Activated naive CD8-positive, alpha-beta T cell treated with anti-CD3 and anti-CD28 coated beads, Interleukin-2, amount 50 U/mL, for 24 hours (primary cell): ENCODE measurements at regions not wholly inside any gene's neighbourhood (a gene's known extent, or its start where the extent isn't known, plus 50 kb on each side); places are given as distances from the start of the nearest gene placed in this dataset.
A peak's percentile ranks its signal among the peaks of the same experiment; 100 is the strongest.

ENCODE experiments used
- ATAC-seq: fragments of 150-1000 bp; cut with Tn5 transposase; one replicate; pipeline ENCODE4 v1.10.0; 2021
- DNase-seq: peaks from one replicate; pipeline ENCODE4 v3.0.0; 2021
- H3K27ac Mint-ChIP-seq: one replicate; pipeline ENCODE4 v1.8.0; 2021; ENCODE audit warnings: mild to moderate bottlenecking, mixed read lengths
- H3K27me3 Mint-ChIP-seq: one replicate; pipeline ENCODE4 v1.8.0; 2021; ENCODE audit warnings: mixed read lengths
- H3K36me3 Mint-ChIP-seq: one replicate; pipeline ENCODE4 v1.8.0; 2021; ENCODE audit warnings: low read depth, mixed read lengths
- H3K4me1 Mint-ChIP-seq: one replicate; pipeline ENCODE4 v1.8.0; 2021; ENCODE audit warnings: mixed read lengths
- H3K4me3 Mint-ChIP-seq: one replicate; pipeline ENCODE4 v1.8.0; 2021; ENCODE audit warnings: mild to moderate bottlenecking, moderate library complexity, mixed read lengths
- H3K9me3 Mint-ChIP-seq: one replicate; pipeline ENCODE4 v1.8.0; 2021; ENCODE audit warnings: mixed read lengths

- H3K9me3 Mint-ChIP-seq = no peaks in the 10 kb centered on the region
- ATAC-seq (no peak), DNase-seq (no peak)
- H3K36me3 Mint-ChIP-seq = no peaks in the 10 kb centered on the region
- no peak overlapping the region for H3K4me3 Mint-ChIP-seq
- peaks cover 49% of the 10 kb centered on the region for H3K4me1 Mint-ChIP-seq
- H3K27me3 Mint-ChIP-seq = no peaks in the 10 kb centered on the region
- H3K27ac Mint-ChIP-seq = peak overlapping the region; percentile 12
Observed at GRCh38 chr12:132439333-132439904, 50.5 kb upstream of the FBRSL1 start.

GRCh38 chr12:132438726-132439125 lies 51.2 kb upstream of the FBRSL1 start:
- no peak overlapping the region for H3K27ac Mint-ChIP-seq
- DNase-seq = no peak
- peaks cover 44% of the 10 kb centered on the region for H3K4me1 Mint-ChIP-seq
- H3K27me3 Mint-ChIP-seq = no peaks in the 10 kb centered on the region
- H3K4me3 Mint-ChIP-seq = no peak overlapping the region
- no peaks in the 10 kb centered on the region for H3K9me3 Mint-ChIP-seq
- ATAC-seq = no peak
- H3K36me3 Mint-ChIP-seq = no peaks in the 10 kb centered on the region

GRCh38 chr12:132437943-132438700 lies 51.8 kb upstream of the FBRSL1 start:
- Mint-ChIP-seq H3K4me3 (peak overlapping the region; percentile 20), H3K4me1 (peaks cover 41% of the 10 kb centered on the region)
- DNase-seq = peak; percentile 35

GRCh38 chr12:132437252-132437932 lies 52.6 kb upstream of the FBRSL1 start:
- DNase-seq = no peak
- ATAC-seq = peak; percentile 37
- no peaks in the 10 kb centered on the region for H3K27me3 Mint-ChIP-seq
- H3K9me3 Mint-ChIP-seq = no peaks in the 10 kb centered on the region
- no peak overlapping the region for H3K4me3 Mint-ChIP-seq
- H3K4me1 Mint-ChIP-seq = peaks cover 41% of the 10 kb centered on the region
- H3K36me3 Mint-ChIP-seq = no peaks in the 10 kb centered on the region
- no peak overlapping the region for H3K27ac Mint-ChIP-seq

More at GRCh38 chr12:132437943-132438700, 51.8 kb upstream of the FBRSL1 start:
- H3K27ac Mint-ChIP-seq = no peak overlapping the region
- peak; percentile 56 for ATAC-seq
- no peaks in the 10 kb centered on the region for H3K27me3 Mint-ChIP-seq
- H3K36me3 Mint-ChIP-seq = no peaks in the 10 kb centered on the region
- no peaks in the 10 kb centered on the region for H3K9me3 Mint-ChIP-seq

- no peaks in the 10 kb centered on the region for H3K36me3 Mint-ChIP-seq
- no peak for ATAC-seq
- no peaks in the 10 kb centered on the region for H3K27me3 Mint-ChIP-seq
- no peak overlapping the region for H3K4me3 Mint-ChIP-seq
- H3K4me1 Mint-ChIP-seq = peaks cover 41% of the 10 kb centered on the region
- H3K9me3 Mint-ChIP-seq = no peaks in the 10 kb centered on the region
- H3K27ac Mint-ChIP-seq = no peak overlapping the region
- DNase-seq = no peak
Observed at GRCh38 chr12:132436791-132437251, 53.1 kb upstream of the FBRSL1 start.

GRCh38 chr12:132435486-132436187 lies 54.3 kb upstream of the FBRSL1 start:
- H3K36me3 Mint-ChIP-seq = no peaks in the 10 kb centered on the region
- H3K27ac Mint-ChIP-seq = no peak overlapping the region
- H3K27me3 Mint-ChIP-seq = no peaks in the 10 kb centered on the region
- DNase-seq (no peak), ATAC-seq (no peak)
- H3K9me3 Mint-ChIP-seq = no peaks in the 10 kb centered on the region
- H3K4me3 Mint-ChIP-seq = no peak overlapping the region
- H3K4me1 Mint-ChIP-seq = peaks cover 44% of the 10 kb centered on the region

GRCh38 chr12:132433641-132434395 lies 56.1 kb upstream of the FBRSL1 start:
- no peak for DNase-seq
- Mint-ChIP-seq H3K36me3 (no peaks in the 10 kb centered on the region), H3K4me3 (no peak overlapping the region), H3K27ac (no peak overlapping the region), H3K27me3 (no peaks in the 10 kb centered on the region), H3K9me3 (no peaks in the 10 kb centered on the region), H3K4me1 (peaks cover 46% of the 10 kb centered on the region)
- ATAC-seq = no peak

- H3K4me1 Mint-ChIP-seq = peaks cover 45% of the 10 kb centered on the region
- DNase-seq = no peak
- H3K27ac Mint-ChIP-seq = no peak overlapping the region
- no peaks in the 10 kb centered on the region for H3K27me3 Mint-ChIP-seq
- H3K9me3 Mint-ChIP-seq = no peaks in the 10 kb centered on the region
- no peaks in the 10 kb centered on the region for H3K36me3 Mint-ChIP-seq
- no peak for ATAC-seq
- H3K4me3 Mint-ChIP-seq = no peak overlapping the region
Observed at GRCh38 chr12:132432721-132433577, 57.0 kb upstream of the FBRSL1 start.

- Mint-ChIP-seq H3K27me3 (no peaks in the 10 kb centered on the region), H3K36me3 (no peaks in the 10 kb centered on the region), H3K9me3 (no peaks in the 10 kb centered on the region), H3K27ac (no peak overlapping the region), H3K4me1 (peaks cover 44% of the 10 kb centered on the region), H3K4me3 (no peak overlapping the region)
- DNase-seq (no peak), ATAC-seq (no peak)
Observed at GRCh38 chr12:132432126-132432705, 57.7 kb upstream of the FBRSL1 start.

- H3K27me3 Mint-ChIP-seq = no peaks in the 10 kb centered on the region
Observed at GRCh38 chr12:132430838-132431774, 58.8 kb upstream of the FBRSL1 start.

GRCh38 chr12:132429946-132430643 lies 59.9 kb upstream of the FBRSL1 start:
- peak; percentile 48 for DNase-seq
- Mint-ChIP-seq H3K36me3 (no peaks in the 10 kb centered on the region), H3K9me3 (peaks cover under 1% of the 10 kb centered on the region), H3K27me3 (no peaks in the 10 kb centered on the region), H3K27ac (no peak overlapping the region), H3K4me1 (peaks cover 38% of the 10 kb centered on the region), H3K4me3 (peak overlapping the region; percentile 34)
- ATAC-seq = peak; percentile 60

More at GRCh38 chr12:132430838-132431774, 58.8 kb upstream of the FBRSL1 start:
- H3K9me3 Mint-ChIP-seq = no peaks in the 10 kb centered on the region
- no peak for DNase-seq
- H3K36me3 Mint-ChIP-seq = no peaks in the 10 kb centered on the region
- H3K4me3 Mint-ChIP-seq = no peak overlapping the region
- no peak overlapping the region for H3K27ac Mint-ChIP-seq
- peaks cover 39% of the 10 kb centered on the region for H3K4me1 Mint-ChIP-seq
- ATAC-seq = no peak

GRCh38 chr12:132429602-132429945 lies 60.4 kb upstream of the FBRSL1 start:
- H3K9me3 Mint-ChIP-seq = peaks cover 4% of the 10 kb centered on the region
- no peak overlapping the region for H3K27ac Mint-ChIP-seq
- no peaks in the 10 kb centered on the region for H3K36me3 Mint-ChIP-seq
- no peaks in the 10 kb centered on the region for H3K27me3 Mint-ChIP-seq
- DNase-seq = no peak
- H3K4me3 Mint-ChIP-seq = no peak overlapping the region
- H3K4me1 Mint-ChIP-seq = peaks cover 33% of the 10 kb centered on the region
- no peak for ATAC-seq
